Activated B cell treated with CpG ODN at 0.5 μM for 24 hours (primary cell): ENCODE measurements at regions not wholly inside any gene's neighbourhood (a gene's known extent, or its start where the extent isn't known, plus 50 kb on each side); places are given as distances from the start of the nearest gene placed in this dataset.

ENCODE experiments used
- ATAC-seq: fragments of 200-7000 bp; cut with Tn5 transposase; one replicate; pipeline ENCODE4 v1.10.0; 2021; ENCODE audit warnings: low read depth, mild to moderate bottlenecking, moderate library complexity
- CTCF ChIA-PET: fragments of 350-600 bp; sonication (Branson Sonifier 250); formaldehyde crosslinking; loops from one replicate; lab custom pipeline; 2021; ENCODE audit warnings: antibody characterized with exemption; lab: Charles Lee
- POLR2A ChIA-PET: fragments of 350-600 bp; sonication (Branson Sonifier 250); formaldehyde crosslinking; loops from one replicate; lab custom pipeline; 2021; ENCODE audit warnings: antibody characterized with exemption; lab: Charles Lee
- DNase-seq: peaks from one replicate; pipeline ENCODE4 v3.0.0; 2022
- H3K27ac Mint-ChIP-seq: one replicate; pipeline ENCODE4 v1.8.0; 2020; ENCODE audit warnings: mixed read lengths
- H3K27me3 Mint-ChIP-seq: one replicate; pipeline ENCODE4 v1.8.0; 2021; ENCODE audit warnings: mixed read lengths
- H3K36me3 Mint-ChIP-seq: one replicate; pipeline ENCODE4 v1.8.0; 2021; ENCODE audit warnings: low read depth, mixed read lengths
- H3K4me1 Mint-ChIP-seq: one replicate; pipeline ENCODE4 v1.8.0; 2021; ENCODE audit warnings: mixed read lengths
- H3K4me3 Mint-ChIP-seq: one replicate; pipeline ENCODE4 v1.8.0; 2020; ENCODE audit warnings: mild to moderate bottlenecking, mixed read lengths
- H3K9me3 Mint-ChIP-seq: one replicate; pipeline ENCODE4 v1.8.0; 2020; ENCODE audit warnings: mixed read lengths
- CTCF ChIP-seq: fragments of 200-600 bp; IDR thresholded peaks from one replicate; pipeline ENCODE4 v1.8.0; 2022; ENCODE audit warnings: antibody characterized with exemption, mild to moderate bottlenecking
- intact Hi-C: fragments of 100-400 bp; cut with micrococcal nuclease; formaldehyde crosslinking; loops from one replicate; pipeline ENCODE4 v1.15.1; 2024

DNA sequence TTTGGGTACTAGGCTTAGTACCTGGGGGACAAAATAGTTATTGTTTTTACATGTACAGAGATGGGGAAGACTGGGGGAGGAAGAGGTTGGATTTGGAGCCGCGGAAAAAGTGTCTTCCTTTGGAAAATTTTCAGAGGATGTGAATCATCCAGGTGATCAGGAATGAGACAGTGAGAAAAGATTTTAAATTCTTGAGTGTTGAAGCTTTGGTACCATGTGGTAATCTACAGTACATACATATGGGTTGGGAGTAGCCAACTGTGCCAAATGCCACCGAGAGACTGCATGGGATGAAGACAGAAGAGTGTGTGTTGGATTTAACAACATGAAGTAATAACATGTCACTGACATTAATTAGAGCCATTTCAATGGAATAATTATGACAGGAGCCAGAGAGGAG is 1238.2 kb downstream of the ROBO1 start:
- Mint-ChIP-seq H3K9me3 (peaks cover 5% of the 10 kb centered on the region), H3K4me3 (no peak overlapping the region), H3K27ac (no peak overlapping the region), H3K27me3 (no peaks in the 10 kb centered on the region), H3K4me1 (no peaks in the 10 kb centered on the region), H3K36me3 (no peaks in the 10 kb centered on the region)
- no peak for TF ChIP-seq CTCF
- intact Hi-C loops, result no loop called here
- DNase-seq (no peak), ATAC-seq (no peak)
- CTCF ChIA-PET, result no interaction called here
- POLR2A ChIA-PET, result no interaction called here

- Mint-ChIP-seq H3K27me3 (no peaks in the 10 kb centered on the region), H3K4me1 (no peaks in the 10 kb centered on the region), H3K36me3 (no peaks in the 10 kb centered on the region), H3K4me3 (no peak overlapping the region), H3K9me3 (peaks cover 17% of the 10 kb centered on the region), H3K27ac (no peak overlapping the region)
- intact Hi-C loops, result no loop called here
- ChIA-PET CTCF (no interaction called here), POLR2A (no interaction called here)
- no peak for TF ChIP-seq CTCF
- DNase-seq (no peak), ATAC-seq (no peak)
Observed at GRCh38 chr3:78540485-78540884, 1227.3 kb downstream of the ROBO1 start.

- Mint-ChIP-seq H3K4me1 (no peaks in the 10 kb centered on the region), H3K27me3 (no peaks in the 10 kb centered on the region), H3K4me3 (no peak overlapping the region), H3K27ac (no peak overlapping the region), H3K9me3 (peaks cover 18% of the 10 kb centered on the region), H3K36me3 (no peaks in the 10 kb centered on the region)
- DNase-seq (no peak), ATAC-seq (no peak)
- intact Hi-C loops, result no loop called here
- ChIA-PET CTCF (no interaction called here), POLR2A (no interaction called here)
- no peak for TF ChIP-seq CTCF
Observed at GRCh38 chr3:78545827-78546226, 1222.0 kb downstream of the ROBO1 start.
